ENCODE measurements at regions not wholly inside any gene's neighbourhood (a gene's known extent, or its start where the extent isn't known, plus 50 kb on each side); places are given as distances from the start of the nearest gene placed in this dataset.
A peak's percentile ranks its signal among the peaks of the same experiment; 100 is the strongest.

DNA sequence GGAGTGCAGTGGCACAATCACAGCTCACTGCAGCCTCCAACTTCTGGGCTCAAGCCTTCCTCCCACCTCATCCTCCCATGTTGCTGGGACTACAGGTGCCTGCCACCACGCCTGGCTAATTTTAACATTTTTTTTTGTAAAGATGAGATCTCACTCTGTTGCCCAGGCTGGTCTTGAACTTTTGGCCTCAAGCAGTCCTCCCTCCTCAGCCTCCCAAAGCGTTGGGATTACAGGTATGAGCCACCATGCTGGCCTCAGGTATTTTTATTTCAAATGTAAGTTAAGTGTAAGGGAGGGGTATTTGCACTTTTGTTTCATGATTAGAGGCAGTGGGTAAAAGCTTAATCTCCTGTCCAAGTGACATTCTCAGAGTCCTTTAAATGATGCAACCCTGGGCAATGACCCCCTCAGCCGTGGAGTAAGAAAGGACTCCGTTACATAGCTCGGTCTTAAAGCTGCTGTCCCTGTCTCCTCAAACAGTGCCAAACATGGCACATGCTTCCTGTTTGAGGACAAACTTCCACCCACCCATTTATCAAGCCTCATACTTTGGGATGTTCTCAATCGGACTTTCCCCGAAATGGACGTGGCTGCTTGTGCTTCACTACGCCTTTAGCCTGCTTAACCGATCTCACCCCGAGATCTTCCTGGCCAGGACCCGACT, 296.1 kb downstream of the BAMBI start:
- Histone ChIP-seq H3K27ac (ENCODE audit: extremely low read depth, low read depth, low read length) (no peak overlapping the region), H3K9me3 (ENCODE audit: control insufficient read depth, insufficient read depth, low read depth, low read length) (no peaks in the 10 kb centered on the region), H3K36me3 (ENCODE audit: control insufficient read depth in 2 of 2, insufficient read depth in 1 of 2, low read length in 2 of 2) (no peaks in the 10 kb centered on the region), H3K4me3 (ENCODE audit: low read depth, low read length) (no peak overlapping the region), H3K4me1 (ENCODE audit: control insufficient read depth, insufficient read depth, low read length) (peaks cover 4% of the 10 kb centered on the region)
- TF ChIP-seq, protein P1, sequence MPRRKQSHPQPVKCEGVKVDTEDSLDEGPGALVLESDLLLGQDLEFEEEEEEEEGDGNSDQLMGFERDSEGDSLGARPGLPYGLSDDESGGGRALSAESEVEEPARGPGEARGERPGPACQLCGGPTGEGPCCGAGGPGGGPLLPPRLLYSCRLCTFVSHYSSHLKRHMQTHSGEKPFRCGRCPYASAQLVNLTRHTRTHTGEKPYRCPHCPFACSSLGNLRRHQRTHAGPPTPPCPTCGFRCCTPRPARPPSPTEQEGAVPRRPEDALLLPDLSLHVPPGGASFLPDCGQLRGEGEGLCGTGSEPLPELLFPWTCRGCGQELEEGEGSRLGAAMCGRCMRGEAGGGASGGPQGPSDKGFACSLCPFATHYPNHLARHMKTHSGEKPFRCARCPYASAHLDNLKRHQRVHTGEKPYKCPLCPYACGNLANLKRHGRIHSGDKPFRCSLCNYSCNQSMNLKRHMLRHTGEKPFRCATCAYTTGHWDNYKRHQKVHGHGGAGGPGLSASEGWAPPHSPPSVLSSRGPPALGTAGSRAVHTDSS (tag by site-specific recombination; IDR thresholded peaks at IDR 0.05), result 0 out of 2 replicates have a peak, but pooled peaks have one; percentile 18
- TF ChIP-seq, protein P2, sequence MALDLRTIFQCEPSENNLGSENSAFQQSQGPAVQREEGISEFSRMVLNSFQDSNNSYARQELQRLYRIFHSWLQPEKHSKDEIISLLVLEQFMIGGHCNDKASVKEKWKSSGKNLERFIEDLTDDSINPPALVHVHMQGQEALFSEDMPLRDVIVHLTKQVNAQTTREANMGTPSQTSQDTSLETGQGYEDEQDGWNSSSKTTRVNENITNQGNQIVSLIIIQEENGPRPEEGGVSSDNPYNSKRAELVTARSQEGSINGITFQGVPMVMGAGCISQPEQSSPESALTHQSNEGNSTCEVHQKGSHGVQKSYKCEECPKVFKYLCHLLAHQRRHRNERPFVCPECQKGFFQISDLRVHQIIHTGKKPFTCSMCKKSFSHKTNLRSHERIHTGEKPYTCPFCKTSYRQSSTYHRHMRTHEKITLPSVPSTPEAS (tag by site-specific recombination; IDR thresholded peaks at IDR 0.05), result no peak
- POLR2A ChIA-PET, result no interaction called here
- CTCF ChIA-PET, result interaction anchor here (0.6 kb wide), 1 partner anchor 84 kb away, joined by 3 read pairs; no protein-coding TSS in a partner anchor

DNA sequence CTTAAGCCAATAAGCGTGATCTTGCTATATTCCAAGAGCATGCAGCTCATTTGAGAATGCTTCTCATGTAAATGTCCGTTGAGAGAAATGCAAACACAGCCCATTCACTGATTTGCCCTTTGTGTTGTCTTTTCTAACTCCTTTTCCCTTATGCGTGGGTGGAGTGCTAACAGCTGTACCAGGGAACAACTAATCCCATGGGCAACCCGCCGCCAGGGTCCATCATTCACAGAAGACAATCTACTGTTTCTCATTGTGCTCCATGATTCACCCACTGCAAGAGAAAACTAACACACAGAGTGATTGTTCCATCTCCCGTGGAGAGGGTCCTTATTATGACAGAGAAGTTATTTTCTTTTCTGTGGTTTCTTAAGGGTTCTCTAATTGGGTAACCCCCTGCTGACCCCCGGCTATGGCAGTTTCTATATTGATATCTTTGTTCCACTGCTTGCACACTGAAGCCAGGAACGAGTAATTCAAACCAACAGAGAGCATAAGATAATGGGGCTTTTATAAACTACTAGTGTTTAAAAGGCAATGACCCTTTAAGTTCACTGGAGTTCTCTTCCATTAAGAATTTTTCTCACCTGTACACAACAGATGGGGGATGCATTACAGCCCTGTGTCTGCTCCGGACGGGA, 298.7 kb downstream of the BAMBI start:
- Histone ChIP-seq H3K4me1 (ENCODE audit: control insufficient read depth, insufficient read depth, low read length) (peaks cover 4% of the 10 kb centered on the region), H3K27ac (ENCODE audit: extremely low read depth, low read depth, low read length) (peak overlapping the region; percentile 29; the same call in 1 of the 2 replicates), H3K4me3 (ENCODE audit: low read depth, low read length) (no peak overlapping the region), H3K9me3 (ENCODE audit: control insufficient read depth, insufficient read depth, low read depth, low read length) (no peaks in the 10 kb centered on the region), H3K36me3 (ENCODE audit: control insufficient read depth in 2 of 2, insufficient read depth in 1 of 2, low read length in 2 of 2) (no peaks in the 10 kb centered on the region)
- POLR2A ChIA-PET, result no interaction called here
- CTCF ChIA-PET, result interaction anchor here (0.9 to 1.1 kb wide), 2 partner anchors 37 to 312 kb away, joined by 3 to 4 read pairs; no protein-coding TSS in a partner anchor
- TF ChIP-seq SCRT1 (tag by site-specific recombination; IDR thresholded peaks at IDR 0.05; ENCODE audit: borderline replicate concordance) (no peak), YY1 (tag by site-specific recombination; IDR thresholded peaks at IDR 0.05) (0 out of 2 replicates have a peak, but pooled peaks have one; percentile 33), ZBTB17 (tag by site-specific recombination; IDR thresholded peaks at IDR 0.05) (peak; percentile 13; the same call in 1 of the 2 replicates), ZNF747 (tag by site-specific recombination; IDR thresholded peaks at IDR 0.05) (no peak), ZNF660 (tag by site-specific recombination; IDR thresholded peaks at IDR 0.05) (0 out of 2 replicates have a peak, but pooled peaks have one; percentile 37), ZNF843 (tag by site-specific recombination; IDR thresholded peaks at IDR 0.05) (0 out of 2 replicates have a peak, but pooled peaks have one; percentile 43), ZIC2 (tag by site-specific recombination; IDR thresholded peaks at IDR 0.05) (peak; percentile 97), ZNF341 (tag by site-specific recombination; IDR thresholded peaks at IDR 0.05; ENCODE audit: low read depth) (no peak), ZNF837 (tag by site-specific recombination; IDR thresholded peaks at IDR 0.05) (no peak), HOXC10 (CRISPR knock-in tag; IDR thresholded peaks at IDR 0.05) (no peak), ZNF585B (tag by site-specific recombination; IDR thresholded peaks at IDR 0.05) (no peak), ZNF548 (tag by site-specific recombination; IDR thresholded peaks at IDR 0.05) (no peak)
- TF ChIP-seq, protein P3, sequence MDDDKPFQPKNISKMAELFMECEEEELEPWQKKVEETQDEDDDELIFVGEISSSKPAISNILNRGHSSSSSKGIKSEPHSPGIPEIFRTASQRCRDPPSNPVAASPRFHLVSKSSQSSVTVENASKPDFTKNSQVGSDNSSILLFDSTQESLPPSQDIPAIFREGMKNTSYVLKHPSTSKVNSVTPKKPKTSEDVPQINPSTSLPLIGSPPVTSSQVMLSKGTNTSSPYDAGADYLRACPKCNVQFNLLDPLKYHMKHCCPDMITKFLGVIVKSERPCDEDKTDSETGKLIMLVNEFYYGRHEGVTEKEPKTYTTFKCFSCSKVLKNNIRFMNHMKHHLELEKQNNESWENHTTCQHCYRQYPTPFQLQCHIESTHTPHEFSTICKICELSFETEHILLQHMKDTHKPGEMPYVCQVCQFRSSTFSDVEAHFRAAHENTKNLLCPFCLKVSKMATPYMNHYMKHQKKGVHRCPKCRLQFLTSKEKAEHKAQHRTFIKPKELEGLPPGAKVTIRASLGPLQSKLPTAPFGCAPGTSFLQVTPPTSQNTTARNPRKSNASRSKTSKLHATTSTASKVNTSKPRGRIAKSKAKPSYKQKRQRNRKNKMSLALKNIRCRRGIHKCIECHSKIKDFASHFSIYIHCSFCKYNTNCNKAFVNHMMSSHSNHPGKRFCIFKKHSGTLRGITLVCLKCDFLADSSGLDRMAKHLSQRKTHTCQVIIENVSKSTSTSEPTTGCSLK (tag by site-specific recombination; IDR thresholded peaks at IDR 0.05), result no peak
- TF ChIP-seq, protein P4, sequence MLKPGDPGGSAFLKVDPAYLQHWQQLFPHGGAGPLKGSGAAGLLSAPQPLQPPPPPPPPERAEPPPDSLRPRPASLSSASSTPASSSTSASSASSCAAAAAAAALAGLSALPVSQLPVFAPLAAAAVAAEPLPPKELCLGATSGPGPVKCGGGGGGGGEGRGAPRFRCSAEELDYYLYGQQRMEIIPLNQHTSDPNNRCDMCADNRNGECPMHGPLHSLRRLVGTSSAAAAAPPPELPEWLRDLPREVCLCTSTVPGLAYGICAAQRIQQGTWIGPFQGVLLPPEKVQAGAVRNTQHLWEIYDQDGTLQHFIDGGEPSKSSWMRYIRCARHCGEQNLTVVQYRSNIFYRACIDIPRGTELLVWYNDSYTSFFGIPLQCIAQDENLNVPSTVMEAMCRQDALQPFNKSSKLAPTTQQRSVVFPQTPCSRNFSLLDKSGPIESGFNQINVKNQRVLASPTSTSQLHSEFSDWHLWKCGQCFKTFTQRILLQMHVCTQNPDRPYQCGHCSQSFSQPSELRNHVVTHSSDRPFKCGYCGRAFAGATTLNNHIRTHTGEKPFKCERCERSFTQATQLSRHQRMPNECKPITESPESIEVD (tag by site-specific recombination; IDR thresholded peaks at IDR 0.05), result peak; percentile 51
- TF ChIP-seq, protein P5, sequence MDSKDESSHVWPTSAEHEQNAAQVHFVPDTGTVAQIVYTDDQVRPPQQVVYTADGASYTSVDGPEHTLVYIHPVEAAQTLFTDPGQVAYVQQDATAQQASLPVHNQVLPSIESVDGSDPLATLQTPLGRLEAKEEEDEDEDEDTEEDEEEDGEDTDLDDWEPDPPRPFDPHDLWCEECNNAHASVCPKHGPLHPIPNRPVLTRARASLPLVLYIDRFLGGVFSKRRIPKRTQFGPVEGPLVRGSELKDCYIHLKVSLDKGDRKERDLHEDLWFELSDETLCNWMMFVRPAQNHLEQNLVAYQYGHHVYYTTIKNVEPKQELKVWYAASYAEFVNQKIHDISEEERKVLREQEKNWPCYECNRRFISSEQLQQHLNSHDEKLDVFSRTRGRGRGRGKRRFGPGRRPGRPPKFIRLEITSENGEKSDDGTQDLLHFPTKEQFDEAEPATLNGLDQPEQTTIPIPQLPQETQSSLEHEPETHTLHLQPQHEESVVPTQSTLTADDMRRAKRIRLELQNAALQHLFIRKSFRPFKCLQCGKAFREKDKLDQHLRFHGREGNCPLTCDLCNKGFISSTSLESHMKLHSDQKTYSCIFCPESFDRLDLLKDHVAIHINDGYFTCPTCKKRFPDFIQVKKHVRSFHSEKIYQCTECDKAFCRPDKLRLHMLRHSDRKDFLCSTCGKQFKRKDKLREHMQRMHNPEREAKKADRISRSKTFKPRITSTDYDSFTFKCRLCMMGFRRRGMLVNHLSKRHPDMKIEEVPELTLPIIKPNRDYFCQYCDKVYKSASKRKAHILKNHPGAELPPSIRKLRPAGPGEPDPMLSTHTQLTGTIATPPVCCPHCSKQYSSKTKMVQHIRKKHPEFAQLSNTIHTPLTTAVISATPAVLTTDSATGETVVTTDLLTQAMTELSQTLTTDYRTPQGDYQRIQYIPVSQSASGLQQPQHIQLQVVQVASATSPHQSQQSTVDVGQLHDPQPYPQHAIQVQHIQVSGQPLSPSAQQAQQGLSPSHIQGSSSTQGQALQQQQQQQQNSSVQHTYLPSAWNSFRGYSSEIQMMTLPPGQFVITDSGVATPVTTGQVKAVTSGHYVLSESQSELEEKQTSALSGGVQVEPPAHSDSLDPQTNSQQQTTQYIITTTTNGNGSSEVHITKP (tag by site-specific recombination; IDR thresholded peaks at IDR 0.05), result peak; percentile 87
- TF ChIP-seq, protein P6, sequence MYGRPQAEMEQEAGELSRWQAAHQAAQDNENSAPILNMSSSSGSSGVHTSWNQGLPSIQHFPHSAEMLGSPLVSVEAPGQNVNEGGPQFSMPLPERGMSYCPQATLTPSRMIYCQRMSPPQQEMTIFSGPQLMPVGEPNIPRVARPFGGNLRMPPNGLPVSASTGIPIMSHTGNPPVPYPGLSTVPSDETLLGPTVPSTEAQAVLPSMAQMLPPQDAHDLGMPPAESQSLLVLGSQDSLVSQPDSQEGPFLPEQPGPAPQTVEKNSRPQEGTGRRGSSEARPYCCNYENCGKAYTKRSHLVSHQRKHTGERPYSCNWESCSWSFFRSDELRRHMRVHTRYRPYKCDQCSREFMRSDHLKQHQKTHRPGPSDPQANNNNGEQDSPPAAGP (tag by site-specific recombination; IDR thresholded peaks at IDR 0.05), result no peak
- TF ChIP-seq, protein P7, sequence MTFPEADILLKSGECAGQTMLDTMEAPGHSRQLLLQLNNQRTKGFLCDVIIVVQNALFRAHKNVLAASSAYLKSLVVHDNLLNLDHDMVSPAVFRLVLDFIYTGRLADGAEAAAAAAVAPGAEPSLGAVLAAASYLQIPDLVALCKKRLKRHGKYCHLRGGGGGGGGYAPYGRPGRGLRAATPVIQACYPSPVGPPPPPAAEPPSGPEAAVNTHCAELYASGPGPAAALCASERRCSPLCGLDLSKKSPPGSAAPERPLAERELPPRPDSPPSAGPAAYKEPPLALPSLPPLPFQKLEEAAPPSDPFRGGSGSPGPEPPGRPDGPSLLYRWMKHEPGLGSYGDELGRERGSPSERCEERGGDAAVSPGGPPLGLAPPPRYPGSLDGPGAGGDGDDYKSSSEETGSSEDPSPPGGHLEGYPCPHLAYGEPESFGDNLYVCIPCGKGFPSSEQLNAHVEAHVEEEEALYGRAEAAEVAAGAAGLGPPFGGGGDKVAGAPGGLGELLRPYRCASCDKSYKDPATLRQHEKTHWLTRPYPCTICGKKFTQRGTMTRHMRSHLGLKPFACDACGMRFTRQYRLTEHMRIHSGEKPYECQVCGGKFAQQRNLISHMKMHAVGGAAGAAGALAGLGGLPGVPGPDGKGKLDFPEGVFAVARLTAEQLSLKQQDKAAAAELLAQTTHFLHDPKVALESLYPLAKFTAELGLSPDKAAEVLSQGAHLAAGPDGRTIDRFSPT (tag by site-specific recombination; IDR thresholded peaks at IDR 0.05), result no peak
